ENCODE measurements at regions not wholly inside any gene's neighbourhood (a gene's known extent, or its start where the extent isn't known, plus 50 kb on each side); places are given as distances from the start of the nearest gene placed in this dataset.
"Not testable (repeated sequence)": the region's sequence is repeated elsewhere in the genome, so short reads cannot be mapped to it uniquely, and the experiment has no call there.

GRCh38 chr12:73677520-73678291 lies 859.9 kb upstream of the ATXN7L3B start:
- Mint-ChIP-seq H3K36me3 (ENCODE audit: unreplicated experiment) (no peaks in the 10 kb centered on the region), H3K9me3 (ENCODE audit: unreplicated experiment) (no peaks in the 10 kb centered on the region), H3K27me3 (ENCODE audit: unreplicated experiment) (peaks cover 2% of the 10 kb centered on the region), H3K4me3 (ENCODE audit: unreplicated experiment) (no peak overlapping the region), H3K4me1 (ENCODE audit: unreplicated experiment) (no peaks in the 10 kb centered on the region), H3K27ac (ENCODE audit: unreplicated experiment) (no peak overlapping the region)
- DNase-seq (ENCODE audit: extremely low spot score, unreplicated experiment), result no peak
- no peak for TF ChIP-seq CTCF (IDR thresholded peaks at IDR 0.05)

DNA sequence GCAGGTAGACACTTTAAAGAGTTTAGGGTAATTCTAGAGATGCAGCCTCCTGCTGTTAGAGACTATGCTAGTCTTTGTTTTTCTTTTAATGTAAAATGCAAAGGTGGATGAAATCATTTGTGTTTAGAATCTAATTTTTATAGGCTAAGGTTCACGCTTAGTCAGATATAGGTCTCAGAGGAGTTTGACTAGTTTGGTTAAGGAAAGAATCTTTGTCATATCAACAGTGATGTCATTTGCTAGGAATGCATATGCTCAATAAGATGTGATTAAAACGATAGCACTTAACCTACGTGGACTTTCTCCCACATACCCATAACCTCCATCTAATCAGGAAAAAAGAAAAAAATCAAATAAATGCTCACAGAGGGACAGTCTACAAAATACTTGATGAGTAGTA lies 859.3 kb upstream of the ATXN7L3B start:
- no peak for TF ChIP-seq CTCF (IDR thresholded peaks at IDR 0.05)
- H3K27me3 Mint-ChIP-seq (ENCODE audit: unreplicated experiment), result peaks cover 2% of the 10 kb centered on the region
- no peaks in the 10 kb centered on the region for H3K4me1 Mint-ChIP-seq (ENCODE audit: unreplicated experiment)
- no peaks in the 10 kb centered on the region for H3K36me3 Mint-ChIP-seq (ENCODE audit: unreplicated experiment)
- DNase-seq (ENCODE audit: extremely low spot score, unreplicated experiment), result no peak
- no peaks in the 10 kb centered on the region for H3K9me3 Mint-ChIP-seq (ENCODE audit: unreplicated experiment)
- no peak overlapping the region for H3K4me3 Mint-ChIP-seq (ENCODE audit: unreplicated experiment)
- H3K27ac Mint-ChIP-seq (ENCODE audit: unreplicated experiment), result no peak overlapping the region

- H3K9me3 Mint-ChIP-seq (ENCODE audit: unreplicated experiment), result no peaks in the 10 kb centered on the region
- no peaks in the 10 kb centered on the region for H3K27me3 Mint-ChIP-seq (ENCODE audit: unreplicated experiment)
- no peak overlapping the region for H3K27ac Mint-ChIP-seq (ENCODE audit: unreplicated experiment)
- H3K4me1 Mint-ChIP-seq (ENCODE audit: unreplicated experiment), result no peaks in the 10 kb centered on the region
- no peak for DNase-seq (ENCODE audit: extremely low spot score, unreplicated experiment)
- TF ChIP-seq CTCF (IDR thresholded peaks at IDR 0.05), result no peak
- H3K4me3 Mint-ChIP-seq (ENCODE audit: unreplicated experiment), result no peak overlapping the region
- H3K36me3 Mint-ChIP-seq (ENCODE audit: unreplicated experiment), result no peaks in the 10 kb centered on the region
Observed at GRCh38 chr12:73699318-73699717, 838.3 kb upstream of the ATXN7L3B start.

- Mint-ChIP-seq H3K36me3 (ENCODE audit: unreplicated experiment) (no peaks in the 10 kb centered on the region), H3K4me1 (ENCODE audit: unreplicated experiment) (no peaks in the 10 kb centered on the region), H3K9me3 (ENCODE audit: unreplicated experiment) (peaks cover 5% of the 10 kb centered on the region), H3K4me3 (ENCODE audit: unreplicated experiment) (no peak overlapping the region), H3K27me3 (ENCODE audit: unreplicated experiment) (no peaks in the 10 kb centered on the region), H3K27ac (ENCODE audit: unreplicated experiment) (no peak overlapping the region)
- no peak for TF ChIP-seq CTCF (IDR thresholded peaks at IDR 0.05)
- no peak for DNase-seq (ENCODE audit: extremely low spot score, unreplicated experiment)
Observed at GRCh38 chr12:73714655-73715054, 823.0 kb upstream of the ATXN7L3B start.

DNA sequence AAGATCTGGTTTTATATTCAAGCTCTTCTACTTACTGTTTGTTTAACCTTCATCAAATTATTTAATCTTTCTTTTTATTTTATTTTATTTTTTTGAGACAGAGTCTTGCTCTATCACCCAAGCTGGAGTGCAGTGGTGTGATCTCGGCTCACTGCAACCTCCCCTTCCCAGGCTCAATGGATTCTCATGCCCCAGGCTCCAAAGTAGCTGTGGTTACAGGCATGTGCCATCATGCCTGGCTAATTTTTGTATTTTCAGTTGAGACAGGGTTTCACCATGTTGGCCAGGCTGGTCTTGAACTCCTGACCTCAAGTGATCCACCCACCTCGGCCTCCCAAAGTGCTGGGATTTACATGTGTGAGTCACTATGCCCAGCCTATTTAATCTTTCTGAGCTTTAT lies 821.5 kb upstream of the ATXN7L3B start:
- H3K27me3 Mint-ChIP-seq (ENCODE audit: unreplicated experiment); H3K4me1 Mint-ChIP-seq (ENCODE audit: unreplicated experiment); H3K9me3 Mint-ChIP-seq (ENCODE audit: unreplicated experiment); DNase-seq (ENCODE audit: extremely low spot score, unreplicated experiment); H3K36me3 Mint-ChIP-seq (ENCODE audit: unreplicated experiment); H3K4me3 Mint-ChIP-seq (ENCODE audit: unreplicated experiment); H3K27ac Mint-ChIP-seq (ENCODE audit: unreplicated experiment): not testable (repeated sequence)
